ENCODE measurements at regions not wholly inside any gene's neighbourhood (a gene's known extent, or its start where the extent isn't known, plus 50 kb on each side); places are given as distances from the start of the nearest gene placed in this dataset.
"Not testable (repeated sequence)": the region's sequence is repeated elsewhere in the genome, so short reads cannot be mapped to it uniquely, and the experiment has no call there.

- DNase-seq: no peak
- H3K4me1 Mint-ChIP-seq: no peaks in the 10 kb centered on the region
- intact Hi-C loops (cut with micrococcal nuclease): no loop called here
- H3K27ac Mint-ChIP-seq: no peak overlapping the region
- H3K27me3 Mint-ChIP-seq: no peaks in the 10 kb centered on the region
- H3K36me3 Mint-ChIP-seq (ENCODE audit: low read depth): no peaks in the 10 kb centered on the region
- ATAC-seq (ENCODE audit: low read depth): no peak
- ChIA-PET CTCF (no interaction called here), POLR2A (no interaction called here)
- no peak for TF ChIP-seq CTCF (IDR thresholded peaks at IDR 0.05)
- no peaks in the 10 kb centered on the region for H3K9me3 Mint-ChIP-seq
- H3K4me3 Mint-ChIP-seq: no peak overlapping the region
These were observed 854.2 kb upstream of the ZEB2 start for GRCh38 chr2:145374165-145374564.

- H3K27ac Mint-ChIP-seq; H3K36me3 Mint-ChIP-seq (ENCODE audit: low read depth); ATAC-seq (ENCODE audit: low read depth); CTCF ChIA-PET; intact Hi-C loops (cut with micrococcal nuclease); H3K4me3 Mint-ChIP-seq; H3K4me1 Mint-ChIP-seq; POLR2A ChIA-PET; DNase-seq; H3K9me3 Mint-ChIP-seq; H3K27me3 Mint-ChIP-seq: not testable (repeated sequence)
These were observed 847.4 kb upstream of the ZEB2 start for GRCh38 chr2:145367334-145367733.

- Mint-ChIP-seq H3K36me3 (ENCODE audit: low read depth) (no peaks in the 10 kb centered on the region), H3K9me3 (peaks cover 4% of the 10 kb centered on the region), H3K27ac (no peak overlapping the region), H3K4me1 (peaks cover 2% of the 10 kb centered on the region), H3K27me3 (no peaks in the 10 kb centered on the region), H3K4me3 (no peak overlapping the region)
- POLR2A ChIA-PET: no interaction called here
- ATAC-seq (ENCODE audit: low read depth) (no peak), DNase-seq (no peak)
- CTCF ChIA-PET: no interaction called here
- intact Hi-C loops (cut with micrococcal nuclease): no loop called here
- TF ChIP-seq CTCF (IDR thresholded peaks at IDR 0.05): no peak
These were observed 846.4 kb upstream of the ZEB2 start for GRCh38 chr2:145366341-145366740.

GRCh38 chr2:145360129-145360790, 840.3 kb upstream of the ZEB2 start:
- Mint-ChIP-seq H3K9me3 (no peaks in the 10 kb centered on the region), H3K27me3 (no peaks in the 10 kb centered on the region), H3K36me3 (ENCODE audit: low read depth) (no peaks in the 10 kb centered on the region), H3K27ac (no peak overlapping the region), H3K4me3 (no peak overlapping the region), H3K4me1 (no peaks in the 10 kb centered on the region)
- CTCF ChIA-PET: no interaction called here
- DNase-seq (no peak), ATAC-seq (ENCODE audit: low read depth) (no peak)
- intact Hi-C loops (cut with micrococcal nuclease): no loop called here
- POLR2A ChIA-PET: no interaction called here
- no peak for TF ChIP-seq CTCF (IDR thresholded peaks at IDR 0.05)

- Mint-ChIP-seq H3K27me3 (no peaks in the 10 kb centered on the region), H3K9me3 (no peaks in the 10 kb centered on the region), H3K36me3 (ENCODE audit: low read depth) (no peaks in the 10 kb centered on the region), H3K4me1 (no peaks in the 10 kb centered on the region), H3K27ac (no peak overlapping the region), H3K4me3 (no peak overlapping the region)
- DNase-seq: no peak
- CTCF ChIA-PET: interaction anchor here (0.5 kb wide), 1 partner anchor 759 kb away, joined by 3 read pairs; no protein-coding TSS in a partner anchor
- ATAC-seq (ENCODE audit: low read depth): no peak
- TF ChIP-seq CTCF (IDR thresholded peaks at IDR 0.05): no peak
- intact Hi-C loops (cut with micrococcal nuclease): loop anchor here (5.0 kb wide), 1 partner anchor 393 kb away; no protein-coding TSS in a partner anchor
- POLR2A ChIA-PET: no interaction called here
These were observed 839.6 kb upstream of the ZEB2 start for GRCh38 chr2:145359561-145359960.

- TF ChIP-seq CTCF (IDR thresholded peaks at IDR 0.05): no peak
- ChIA-PET POLR2A (no interaction called here), CTCF (interaction anchor here (0.6 kb wide), 1 partner anchor 393 kb away, joined by 4 read pairs; no protein-coding TSS in a partner anchor)
- Mint-ChIP-seq H3K36me3 (ENCODE audit: low read depth) (no peaks in the 10 kb centered on the region), H3K27me3 (no peaks in the 10 kb centered on the region), H3K4me1 (no peaks in the 10 kb centered on the region), H3K4me3 (no peak overlapping the region), H3K9me3 (no peaks in the 10 kb centered on the region), H3K27ac (no peak overlapping the region)
- intact Hi-C loops (cut with micrococcal nuclease): loop anchor here (5.0 kb wide), 1 partner anchor 396 kb away; no protein-coding TSS in a partner anchor
- ATAC-seq (ENCODE audit: low read depth): no peak
- DNase-seq: no peak
These were observed 836.1 kb upstream of the ZEB2 start for GRCh38 chr2:145356056-145356455.
